Skeletal muscle tissue (tissue), 3 donors: ENCODE measurements at regions not wholly inside any gene's neighbourhood (a gene's known extent, or its start where the extent isn't known, plus 50 kb on each side); places are given as distances from the start of the nearest gene placed in this dataset.
"Not testable (repeated sequence)": the region's sequence is repeated elsewhere in the genome, so short reads cannot be mapped to it uniquely, and the experiment has no call there.

ENCODE experiments used
- H3K27ac ChIP-seq: one replicate; pipeline ENCODE4 v1.7.0; 2013; ENCODE audit warnings: mild to moderate bottlenecking, low read depth, low read length, inconsistent platforms
- H3K27me3 ChIP-seq, 3 donors: one replicate each; pipeline ENCODE4 v1.7.0; 2013; ENCODE audit warnings: low read length in 3 of 3; ENCODE audit not compliant: control insufficient read depth in 3 of 3, insufficient read depth in 3 of 3
- H3K36me3 ChIP-seq, 3 donors: one replicate each; pipeline ENCODE4 v1.7.0; 2013; ENCODE audit warnings: low read length in 3 of 3; ENCODE audit not compliant: control insufficient read depth in 3 of 3, insufficient read depth in 3 of 3
- H3K4me1 ChIP-seq, 3 donors: one replicate each; pipeline ENCODE4 v1.7.0; 2013; ENCODE audit warnings: low read length in 3 of 3, mild to moderate bottlenecking in 3 of 3; ENCODE audit not compliant: control insufficient read depth in 3 of 3, insufficient read depth in 3 of 3
- H3K4me3 ChIP-seq, 3 donors: one replicate each; pipeline ENCODE4 v1.7.0; 2013; ENCODE audit warnings: low read length in 3 of 3
- H3K9ac ChIP-seq, 3 donors: one replicate each; pipeline ENCODE4 v1.7.0; 2013; ENCODE audit warnings: low read length in 3 of 3, mild to moderate bottlenecking in 3 of 3, moderate library complexity in 2 of 3, low read depth in 1 of 3
- H3K9me3 ChIP-seq, 3 donors: one replicate each; pipeline ENCODE4 v1.7.0; 2013; ENCODE audit warnings: low read length in 3 of 3; ENCODE audit not compliant: control insufficient read depth in 3 of 3
- donor health status: Osteomylitis.

DNA sequence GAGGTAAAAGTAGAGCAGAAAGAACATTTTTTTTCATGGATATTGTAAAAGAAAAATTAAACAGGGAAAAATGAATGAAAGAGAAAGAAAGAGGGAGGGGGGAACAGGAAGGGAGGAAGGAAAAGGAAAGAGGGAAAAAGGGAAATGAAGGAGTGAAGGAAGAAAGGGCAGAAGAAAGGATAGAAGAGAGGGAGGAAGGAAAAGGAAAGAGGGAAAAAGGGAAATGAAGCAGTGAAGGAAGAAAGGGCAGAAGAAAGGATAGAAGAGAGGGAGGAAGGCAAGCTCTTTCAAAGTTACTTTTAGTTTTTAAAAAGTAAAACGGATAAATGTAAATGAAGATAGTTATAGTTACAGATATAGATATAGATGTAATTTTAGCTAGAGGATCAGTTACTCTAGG is 1676.7 kb downstream of the MRPL39 start:
- H3K36me3 ChIP-seq: no peaks in the 10 kb centered on the region
- no peak overlapping the region for H3K4me3 ChIP-seq
- H3K27me3 ChIP-seq: no peaks in the 10 kb centered on the region
- H3K4me1 ChIP-seq: no peaks in the 10 kb centered on the region
- no peak overlapping the region for H3K27ac ChIP-seq
- no peak overlapping the region for H3K9ac ChIP-seq
- H3K9me3 ChIP-seq: no peaks in the 10 kb centered on the region

DNA sequence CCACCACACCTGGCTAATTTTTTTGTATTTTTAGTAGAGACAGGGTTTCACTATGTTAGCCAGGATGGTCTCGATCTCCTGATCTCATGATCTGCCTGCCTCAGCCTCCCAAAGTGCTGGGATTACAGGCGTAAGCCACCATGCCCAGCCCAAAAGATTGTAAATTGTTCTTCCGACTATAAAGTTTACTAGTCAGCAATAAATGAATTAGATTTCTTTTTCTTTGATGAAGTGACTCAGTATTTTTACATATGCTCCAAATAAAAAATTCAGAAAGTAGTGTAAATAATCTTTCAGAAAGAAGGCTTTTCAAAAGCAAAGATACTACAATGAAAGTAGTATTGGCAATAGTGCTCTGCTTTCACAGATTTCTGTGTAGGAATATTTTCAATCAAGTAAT is 1680.9 kb downstream of the MRPL39 start:
- not testable (repeated sequence) for H3K9ac ChIP-seq, H3K4me1 ChIP-seq, H3K27ac ChIP-seq, H3K9me3 ChIP-seq, H3K36me3 ChIP-seq, H3K4me3 ChIP-seq, H3K27me3 ChIP-seq

- H3K27me3 ChIP-seq: no peaks in the 10 kb centered on the region
- H3K4me1 ChIP-seq: no peaks in the 10 kb centered on the region
- no peak overlapping the region for H3K27ac ChIP-seq
- no peaks in the 10 kb centered on the region for H3K9me3 ChIP-seq
- H3K9ac ChIP-seq: no peak overlapping the region
- H3K4me3 ChIP-seq: no peak overlapping the region
- H3K36me3 ChIP-seq: no peaks in the 10 kb centered on the region
Measured at GRCh38 chr21:23921670-23922418, 1685.4 kb downstream of the MRPL39 start.

- Histone ChIP-seq H3K36me3 (no peaks in the 10 kb centered on the region), H3K27ac (no peak overlapping the region), H3K27me3 (no peaks in the 10 kb centered on the region), H3K9ac (no peak overlapping the region), H3K4me1 (no peaks in the 10 kb centered on the region), H3K4me3 (no peak overlapping the region), H3K9me3 (no peaks in the 10 kb centered on the region)
Measured at GRCh38 chr21:23900727-23901126, 1706.6 kb downstream of the MRPL39 start.

- Histone ChIP-seq H3K36me3 (no peaks in the 10 kb centered on the region), H3K27ac (no peak overlapping the region), H3K9me3 (no peaks in the 10 kb centered on the region), H3K9ac (no peak overlapping the region), H3K4me3 (no peak overlapping the region), H3K27me3 (no peaks in the 10 kb centered on the region), H3K4me1 (no peaks in the 10 kb centered on the region)
Measured at GRCh38 chr21:23899561-23899960, 1707.7 kb downstream of the MRPL39 start.

DNA sequence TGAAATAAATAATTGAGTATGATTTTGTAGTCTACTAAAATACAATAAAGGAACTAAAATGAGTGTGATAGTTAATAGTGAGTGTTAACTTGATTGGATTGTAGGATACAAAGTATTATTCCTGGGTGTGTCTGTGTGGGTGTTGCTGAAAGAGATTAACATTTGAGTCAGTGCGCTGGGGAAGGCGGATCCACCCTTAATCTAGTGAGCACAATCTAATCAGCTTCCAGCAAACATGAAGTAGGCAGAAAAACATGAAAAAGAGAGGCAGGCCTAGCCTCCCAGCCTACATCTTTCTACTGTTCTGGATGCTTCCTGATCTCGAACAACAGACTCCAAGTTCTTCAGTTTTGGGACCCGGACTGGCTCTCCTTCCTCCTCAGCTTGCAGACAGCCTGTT is 1716.6 kb downstream of the MRPL39 start:
- Histone ChIP-seq H3K4me1 (no peaks in the 10 kb centered on the region), H3K9ac (no peak overlapping the region), H3K9me3 (no peaks in the 10 kb centered on the region), H3K27ac (no peak overlapping the region), H3K27me3 (no peaks in the 10 kb centered on the region), H3K36me3 (no peaks in the 10 kb centered on the region), H3K4me3 (no peak overlapping the region)

- Histone ChIP-seq H3K4me1 (no peaks in the 10 kb centered on the region), H3K9me3 (no peaks in the 10 kb centered on the region), H3K27me3 (no peaks in the 10 kb centered on the region), H3K4me3 (no peak overlapping the region), H3K9ac (no peak overlapping the region), H3K36me3 (no peaks in the 10 kb centered on the region), H3K27ac (no peak overlapping the region)
Measured at GRCh38 chr21:23887725-23888306, 1719.5 kb downstream of the MRPL39 start.

DNA sequence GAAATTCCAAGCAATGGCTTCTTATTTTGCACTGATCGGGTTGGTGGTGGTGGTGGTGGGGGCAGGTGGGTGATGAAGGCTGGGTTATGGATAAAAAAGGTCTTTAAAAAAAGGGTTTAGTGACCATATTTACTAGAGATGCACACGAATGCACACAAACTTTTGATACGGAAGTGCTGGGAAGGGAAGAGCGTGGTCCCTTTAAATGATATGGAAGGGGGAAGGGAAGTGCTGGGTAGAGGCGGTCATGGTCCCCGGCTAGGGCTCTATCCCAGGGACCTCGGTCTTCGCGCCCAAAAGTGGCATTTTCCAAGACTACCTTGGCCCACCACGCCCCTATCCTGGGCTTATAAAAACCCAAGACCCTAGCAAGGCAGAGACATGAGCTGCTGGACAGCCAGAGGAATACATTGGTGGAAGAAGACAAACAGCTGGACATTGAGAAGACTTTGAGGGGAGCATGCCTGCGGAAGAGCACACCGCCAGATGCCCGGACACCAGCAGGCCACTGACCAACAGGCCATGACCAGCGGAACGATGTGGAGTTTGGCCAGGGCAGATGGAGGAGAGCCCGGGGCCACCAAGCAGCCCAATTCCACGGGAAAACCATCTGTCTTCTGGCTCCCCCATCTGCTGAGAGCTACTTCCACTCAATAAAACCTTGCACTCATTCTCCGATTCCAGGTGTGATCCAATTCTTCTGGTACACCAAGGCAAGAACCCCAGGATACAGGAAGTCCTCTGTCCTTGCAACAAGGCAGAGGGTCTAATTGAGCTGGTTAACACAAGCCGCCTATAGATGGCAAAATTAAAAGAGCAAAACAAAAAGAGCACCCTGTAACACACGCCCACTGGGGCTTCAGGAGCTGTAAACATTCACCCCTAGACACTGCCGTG is 1720.2 kb downstream of the MRPL39 start:
- Histone ChIP-seq H3K27ac (no peak overlapping the region), H3K4me3 (no peak overlapping the region), H3K4me1 (no peaks in the 10 kb centered on the region), H3K27me3 (no peaks in the 10 kb centered on the region), H3K36me3 (no peaks in the 10 kb centered on the region), H3K9ac (no peak overlapping the region), H3K9me3 (no peaks in the 10 kb centered on the region)

DNA sequence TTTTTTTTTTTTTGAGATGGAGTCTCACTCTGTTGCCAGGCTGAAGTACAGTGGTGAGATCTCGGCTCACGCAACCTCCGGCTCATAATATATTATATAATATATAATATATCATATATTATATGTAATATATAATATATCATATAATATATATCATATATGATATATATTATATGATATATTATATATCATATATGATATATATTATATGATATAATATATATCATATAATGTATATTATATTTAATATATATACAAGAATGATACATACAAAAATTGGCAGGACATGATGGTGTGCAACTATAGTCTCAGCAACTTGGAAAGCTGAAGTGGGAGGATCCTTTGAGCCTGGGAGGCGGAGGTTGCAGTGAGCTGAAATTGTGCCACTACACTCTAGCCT is 1725.5 kb downstream of the MRPL39 start:
- Histone ChIP-seq H3K9ac (no peak overlapping the region), H3K36me3 (no peaks in the 10 kb centered on the region), H3K27ac (no peak overlapping the region), H3K4me1 (no peaks in the 10 kb centered on the region), H3K4me3 (no peak overlapping the region), H3K27me3 (no peaks in the 10 kb centered on the region), H3K9me3 (no peaks in the 10 kb centered on the region)
